CD4-positive, alpha-beta T cell (primary cell): ENCODE measurements at regions not wholly inside any gene's neighbourhood (a gene's known extent, or its start where the extent isn't known, plus 50 kb on each side); places are given as distances from the start of the nearest gene placed in this dataset.

Experiments used
- ATAC-seq: fragments of 200-7000 bp; cut with Tn5 transposase; one replicate; pipeline ENCODE4 v1.10.0; 2022; ENCODE audit warnings: mild to moderate bottlenecking; ENCODE audit not compliant: poor library complexity
- CTCF ChIA-PET: fragments of 350-600 bp; sonication (Branson Sonifier 250); formaldehyde crosslinking; loops from one replicate; lab custom pipeline; 2021; ENCODE audit warnings: antibody characterized with exemption, inconsistent platforms; lab: Charles Lee
- POLR2A ChIA-PET: fragments of 350-600 bp; sonication (Branson Sonifier 250); formaldehyde crosslinking; loops from one replicate; lab custom pipeline; 2021; ENCODE audit warnings: antibody characterized with exemption, inconsistent platforms; lab: Charles Lee
- DNase-seq, 14 experiments: peaks; one replicate each; pipeline ENCODE4 v3.0.0-alpha.2; 2013 to 2020; ENCODE audit warnings: mixed read lengths in 2 of 14
- H3K27ac ChIP-seq, 2 donors: one replicate each; pipeline versions ENCODE4 v1.5.1 to v1.7.0; 2013; ENCODE audit warnings: low read length in 2 of 2, low read depth in 1 of 2, mild to moderate bottlenecking in 1 of 2
- H3K27me3 ChIP-seq, 2 experiments: 1 replicate in 1 of 2; 2 replicates in 1 of 2; pipeline versions ENCODE4 v1.6.1 to v1.7.0; 2013; ENCODE audit warnings: low read length in 2 of 2, control low read depth in 1 of 2, mild to moderate bottlenecking in 1 of 2, moderate library complexity in 1 of 2; ENCODE audit not compliant: insufficient read depth in 2 of 2, control insufficient read depth in 1 of 2
- H3K36me3 ChIP-seq: one replicate; pipeline ENCODE4 v1.6.1; 2013; ENCODE audit warnings: low read length, control low read depth; ENCODE audit not compliant: insufficient read depth
- H3K4me1 ChIP-seq: one replicate; pipeline ENCODE4 v1.6.1; 2013; ENCODE audit warnings: low read length, control low read depth; ENCODE audit not compliant: insufficient read depth
- H3K4me3 ChIP-seq: one replicate; pipeline ENCODE4 v1.5.1; 2013; ENCODE audit warnings: mild to moderate bottlenecking, low read length, moderate library complexity
- H3K9me3 ChIP-seq, 2 experiments: 1 replicate in 1 of 2; 2 replicates in 1 of 2; pipeline versions ENCODE4 v1.6.1 to v1.7.0; 2013; ENCODE audit warnings: low read length in 2 of 2, mild to moderate bottlenecking in 2 of 2, control low read depth in 1 of 2, moderate library complexity in 1 of 2; ENCODE audit not compliant: control insufficient read depth in 1 of 2, insufficient read depth in 1 of 2
- H3K27ac Mint-ChIP-seq: one replicate; pipeline ENCODE4 v1.8.0; 2020; ENCODE audit warnings: mixed read lengths
- H3K27me3 Mint-ChIP-seq: one replicate; pipeline ENCODE4 v1.8.0; 2021; ENCODE audit warnings: mixed read lengths
- H3K36me3 Mint-ChIP-seq: one replicate; pipeline ENCODE4 v1.8.0; 2021; ENCODE audit warnings: low read depth, mixed read lengths
- H3K4me1 Mint-ChIP-seq: one replicate; pipeline ENCODE4 v1.8.0; 2021; ENCODE audit warnings: low read depth, mixed read lengths
- H3K4me3 Mint-ChIP-seq: one replicate; pipeline ENCODE4 v1.8.0; 2020; ENCODE audit warnings: mild to moderate bottlenecking, mixed read lengths
- H3K9me3 Mint-ChIP-seq: one replicate; pipeline ENCODE4 v1.8.0; 2020; ENCODE audit warnings: mixed read lengths
- CTCF ChIP-seq: fragments of 200-600 bp; IDR thresholded peaks from one replicate; pipeline ENCODE4 v1.8.0; 2022; ENCODE audit warnings: antibody characterized with exemption, mild to moderate bottlenecking
- intact Hi-C, 2 experiments: fragments of 100-400 bp; cut with DNase I in 1 of 2; cut with micrococcal nuclease in 1 of 2; formaldehyde crosslinking; loops; one replicate each; pipeline versions ENCODE4 v1.15.1 to v1.9.0; 2023 to 2025; cut with DNase I, micrococcal nuclease

- H3K27ac ChIP-seq: no peak overlapping the region
- H3K4me1 ChIP-seq: no peaks in the 10 kb centered on the region
- Mint-ChIP-seq H3K9me3 (peaks cover 4% of the 10 kb centered on the region), H3K36me3 (no peaks in the 10 kb centered on the region), H3K4me3 (no peak overlapping the region), H3K27me3 (no peaks in the 10 kb centered on the region), H3K4me1 (no peaks in the 10 kb centered on the region), H3K27ac (no peak overlapping the region)
- ChIA-PET POLR2A (no interaction called here), CTCF (no interaction called here)
- H3K27me3 ChIP-seq: no peaks in the 10 kb centered on the region
- H3K36me3 ChIP-seq: no peaks in the 10 kb centered on the region
- no peaks in the 10 kb centered on the region for H3K9me3 ChIP-seq
- ATAC-seq: no peak
- DNase-seq: no peak
- no peak overlapping the region for H3K4me3 ChIP-seq
- no peak for TF ChIP-seq CTCF
- intact Hi-C loops: no loop called here
Measured at GRCh38 chr3:83461411-83461810, 1497.4 kb upstream of the CADM2 start.

- CTCF ChIA-PET: no interaction called here
- Mint-ChIP-seq H3K4me1 (no peaks in the 10 kb centered on the region), H3K27ac (no peak overlapping the region), H3K9me3 (peaks cover 6% of the 10 kb centered on the region), H3K36me3 (no peaks in the 10 kb centered on the region), H3K4me3 (no peak overlapping the region), H3K27me3 (no peaks in the 10 kb centered on the region)
- H3K36me3 ChIP-seq: no peaks in the 10 kb centered on the region
- H3K9me3 ChIP-seq: peaks cover 1 to 4% of the 10 kb centered on the region in 2 experiments
- no peak overlapping the region for H3K27ac ChIP-seq
- POLR2A ChIA-PET: no interaction called here
- intact Hi-C loops: no loop called here
- ATAC-seq (no peak), DNase-seq (no peak)
- no peaks in the 10 kb centered on the region for H3K27me3 ChIP-seq
- H3K4me3 ChIP-seq: no peak overlapping the region
- TF ChIP-seq CTCF: no peak
- H3K4me1 ChIP-seq: no peaks in the 10 kb centered on the region
Measured at GRCh38 chr3:83477563-83477962, 1481.2 kb upstream of the CADM2 start.

- H3K4me1 ChIP-seq: no peaks in the 10 kb centered on the region
- H3K27me3 ChIP-seq: no peaks in the 10 kb centered on the region
- Mint-ChIP-seq H3K27me3 (no peaks in the 10 kb centered on the region), H3K9me3 (peaks cover 6% of the 10 kb centered on the region), H3K27ac (no peak overlapping the region), H3K4me1 (no peaks in the 10 kb centered on the region), H3K4me3 (no peak overlapping the region), H3K36me3 (no peaks in the 10 kb centered on the region)
- H3K9me3 ChIP-seq: peaks cover 3 to 4% of the 10 kb centered on the region in 2 experiments
- no peak overlapping the region for H3K4me3 ChIP-seq
- CTCF ChIA-PET: no interaction called here
- POLR2A ChIA-PET: no interaction called here
- H3K27ac ChIP-seq: no peak overlapping the region
- DNase-seq (no peak), ATAC-seq (no peak)
- no peaks in the 10 kb centered on the region for H3K36me3 ChIP-seq
- TF ChIP-seq CTCF: no peak
- intact Hi-C loops: no loop called here
Measured at GRCh38 chr3:83482402-83483070, 1476.3 kb upstream of the CADM2 start.
